Activated CD4-positive, alpha-beta T cell treated with anti-CD3 and anti-CD28 coated beads, Interleukin-2, amount 50 U/mL, for 24 hours (primary cell): ENCODE measurements at regions not wholly inside any gene's neighbourhood (a gene's known extent, or its start where the extent isn't known, plus 50 kb on each side); places are given as distances from the start of the nearest gene placed in this dataset.
"Not testable (repeated sequence)": the region's sequence is repeated elsewhere in the genome, so short reads cannot be mapped to it uniquely, and the experiment has no call there.

Experiments used
- DNase-seq, 2 donors: peaks; one replicate each; pipeline ENCODE4 v3.0.0-alpha.2; 2020; ENCODE audit warnings: low read depth in 1 of 2, low spot score in 1 of 2

GRCh38 chr22:48921411-48921903 is 906.2 kb downstream of the BRD1 start:
- no peak for DNase-seq

- DNase-seq: no peak
These were observed 906.9 kb downstream of the BRD1 start for GRCh38 chr22:48920776-48921241.

- DNase-seq: no peak
These were observed 907.7 kb downstream of the BRD1 start for GRCh38 chr22:48919851-48920589.

- no peak for DNase-seq
These were observed 908.5 kb downstream of the BRD1 start for GRCh38 chr22:48919187-48919590.

- DNase-seq: no peak
These were observed 909.0 kb downstream of the BRD1 start for GRCh38 chr22:48918585-48919186.

GRCh38 chr22:48912356-48913066 is 915.2 kb downstream of the BRD1 start:
- not testable (repeated sequence) for DNase-seq

GRCh38 chr22:48911647-48912046 is 916.0 kb downstream of the BRD1 start:
- DNase-seq: not testable (repeated sequence)

- not testable (repeated sequence) for DNase-seq
These were observed 916.6 kb downstream of the BRD1 start for GRCh38 chr22:48911067-48911466.

- DNase-seq: no peak
These were observed 919.1 kb downstream of the BRD1 start for GRCh38 chr22:48908547-48908946.

GRCh38 chr22:48907591-48907990 is 920.1 kb downstream of the BRD1 start:
- no peak for DNase-seq

GRCh38 chr22:48906216-48906835 is 921.3 kb downstream of the BRD1 start:
- DNase-seq: no peak

- DNase-seq: no peak
These were observed 922.3 kb downstream of the BRD1 start for GRCh38 chr22:48905206-48905975.

- DNase-seq: no peak
These were observed 924.6 kb downstream of the BRD1 start for GRCh38 chr22:48902983-48903650.

- DNase-seq: no peak
These were observed 925.4 kb downstream of the BRD1 start for GRCh38 chr22:48902001-48902869.

- DNase-seq: no peak
These were observed 926.3 kb downstream of the BRD1 start for GRCh38 chr22:48901324-48901723.

- no peak for DNase-seq
These were observed 927.0 kb downstream of the BRD1 start for GRCh38 chr22:48900626-48901025.

GRCh38 chr22:48900327-48900597 is 927.4 kb downstream of the BRD1 start:
- DNase-seq: no peak

- no peak for DNase-seq
These were observed 927.9 kb downstream of the BRD1 start for GRCh38 chr22:48899523-48900326.
